ENCODE measurements at regions not wholly inside any gene's neighbourhood (a gene's known extent, or its start where the extent isn't known, plus 50 kb on each side); places are given as distances from the start of the nearest gene placed in this dataset.

- Mint-ChIP-seq H3K27me3 (no peaks in the 10 kb centered on the region), H3K36me3 (ENCODE audit: low read depth) (no peaks in the 10 kb centered on the region), H3K27ac (no peak overlapping the region), H3K4me3 (no peak overlapping the region), H3K4me1 (peaks cover 19% of the 10 kb centered on the region), H3K9me3 (peaks cover 4% of the 10 kb centered on the region)
- ATAC-seq (replicated peaks), result no peak
These were observed 301.3 kb downstream of the LPIN1 start for GRCh38 chr2:12047761-12048160.

DNA sequence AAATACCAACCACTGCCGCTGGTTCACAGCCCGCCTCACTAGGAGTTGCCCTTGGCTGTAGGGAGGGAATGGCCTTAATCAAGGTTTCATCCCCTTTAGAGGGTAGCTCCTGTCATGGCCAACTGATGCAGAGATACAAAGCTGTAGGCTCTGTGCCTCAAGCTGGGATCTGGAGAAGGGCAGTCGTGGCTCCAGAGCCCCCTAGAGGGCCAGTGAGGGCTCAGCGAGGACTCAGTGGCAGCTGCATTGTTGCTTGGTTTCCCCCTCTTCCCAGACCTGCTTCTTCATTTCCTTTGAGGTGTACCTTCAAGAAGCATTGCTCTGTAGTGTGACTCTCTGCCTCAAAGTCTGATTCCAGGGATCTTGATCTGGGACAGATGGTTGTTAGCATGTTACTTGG, 302.1 kb downstream of the LPIN1 start:
- H3K27me3 Mint-ChIP-seq, result no peaks in the 10 kb centered on the region
- ATAC-seq (replicated peaks), result no peak
- peaks cover 13% of the 10 kb centered on the region for H3K4me1 Mint-ChIP-seq
- no peak overlapping the region for H3K27ac Mint-ChIP-seq
- no peaks in the 10 kb centered on the region for H3K36me3 Mint-ChIP-seq (ENCODE audit: low read depth)
- H3K4me3 Mint-ChIP-seq, result no peak overlapping the region
- H3K9me3 Mint-ChIP-seq, result peaks cover 2% of the 10 kb centered on the region

DNA sequence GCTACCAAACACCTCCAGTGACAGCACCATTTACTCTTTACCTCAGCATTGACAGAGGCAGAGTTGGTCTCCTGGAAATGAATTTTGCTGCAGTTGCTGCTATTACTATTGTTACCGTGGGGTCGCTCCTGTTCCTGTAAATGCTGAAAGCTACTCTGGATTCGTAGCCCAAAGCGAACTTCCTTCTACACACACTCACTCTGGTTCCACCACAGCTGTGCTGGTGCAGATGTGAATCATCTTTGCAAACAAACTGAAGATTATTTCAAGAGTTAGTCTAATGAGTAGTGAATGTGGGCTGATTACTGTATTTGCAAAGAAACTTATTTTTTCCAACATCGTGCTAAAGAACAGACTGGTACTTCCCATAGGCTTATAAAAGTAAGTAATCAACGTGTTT, 304.0 kb downstream of the LPIN1 start:
- Mint-ChIP-seq H3K4me1 (no peaks in the 10 kb centered on the region), H3K36me3 (ENCODE audit: low read depth) (no peaks in the 10 kb centered on the region), H3K27ac (no peak overlapping the region), H3K4me3 (no peak overlapping the region), H3K27me3 (peaks cover 4% of the 10 kb centered on the region), H3K9me3 (peaks cover 4% of the 10 kb centered on the region)
- ATAC-seq (replicated peaks), result no peak

- Mint-ChIP-seq H3K4me3 (no peak overlapping the region), H3K27me3 (peaks cover 4% of the 10 kb centered on the region), H3K27ac (no peak overlapping the region), H3K4me1 (no peaks in the 10 kb centered on the region), H3K36me3 (ENCODE audit: low read depth) (no peaks in the 10 kb centered on the region), H3K9me3 (peaks cover 4% of the 10 kb centered on the region)
- ATAC-seq (replicated peaks), result no peak
These were observed 305.4 kb downstream of the LPIN1 start for GRCh38 chr2:12051831-12052230.

GRCh38 chr2:12052796-12053195, 306.4 kb downstream of the LPIN1 start:
- peaks cover 4% of the 10 kb centered on the region for H3K27me3 Mint-ChIP-seq
- ATAC-seq (replicated peaks), result no peak
- H3K27ac Mint-ChIP-seq, result no peak overlapping the region
- no peak overlapping the region for H3K4me3 Mint-ChIP-seq
- H3K4me1 Mint-ChIP-seq, result no peaks in the 10 kb centered on the region
- no peaks in the 10 kb centered on the region for H3K36me3 Mint-ChIP-seq (ENCODE audit: low read depth)
- H3K9me3 Mint-ChIP-seq, result peaks cover 4% of the 10 kb centered on the region

DNA sequence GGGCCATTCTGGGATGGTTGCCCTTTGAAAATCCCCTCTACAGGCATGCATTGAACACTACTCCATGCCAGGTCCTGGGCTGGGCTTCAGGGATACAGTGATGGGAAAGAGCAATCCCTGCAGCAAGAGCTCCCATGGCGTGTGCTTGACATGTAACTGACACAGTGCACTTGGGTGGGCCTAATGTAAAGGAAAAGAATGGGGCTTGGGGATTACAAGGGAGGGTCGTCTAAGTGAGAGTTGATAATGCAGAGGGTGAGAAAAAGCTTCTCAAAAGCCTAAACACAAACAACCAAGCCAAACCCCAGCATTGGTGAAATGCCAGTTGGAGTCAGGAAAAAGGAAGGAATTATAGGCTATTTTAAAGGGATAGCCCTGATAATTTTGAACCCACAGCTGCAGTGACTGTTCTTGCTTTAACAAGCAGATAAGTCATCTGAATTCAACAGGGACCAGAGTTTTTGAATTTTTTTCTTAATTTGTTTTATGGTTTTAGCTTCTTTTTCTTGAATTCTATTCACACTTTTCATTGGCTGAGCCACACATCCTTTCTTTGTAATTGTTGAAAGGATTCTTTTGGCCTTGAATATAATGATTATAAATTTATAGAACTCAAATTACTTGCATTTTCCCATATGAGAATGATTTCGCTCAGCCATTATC, 308.7 kb downstream of the LPIN1 start:
- no peaks in the 10 kb centered on the region for H3K36me3 Mint-ChIP-seq (ENCODE audit: low read depth)
- H3K27ac Mint-ChIP-seq, result no peak overlapping the region
- H3K4me3 Mint-ChIP-seq, result no peak overlapping the region
- H3K9me3 Mint-ChIP-seq, result peaks cover 4% of the 10 kb centered on the region
- peaks cover 4% of the 10 kb centered on the region for H3K27me3 Mint-ChIP-seq
- ATAC-seq (replicated peaks), result no peak
- H3K4me1 Mint-ChIP-seq, result no peaks in the 10 kb centered on the region

- no peaks in the 10 kb centered on the region for H3K4me1 Mint-ChIP-seq
- peak; percentile 26 for ATAC-seq (replicated peaks)
- no peak overlapping the region for H3K4me3 Mint-ChIP-seq
- H3K9me3 Mint-ChIP-seq, result peaks cover 4% of the 10 kb centered on the region
- H3K36me3 Mint-ChIP-seq (ENCODE audit: low read depth), result no peaks in the 10 kb centered on the region
- H3K27ac Mint-ChIP-seq, result no peak overlapping the region
- peaks cover 4% of the 10 kb centered on the region for H3K27me3 Mint-ChIP-seq
These were observed 311.2 kb downstream of the LPIN1 start for GRCh38 chr2:12057436-12058166.

DNA sequence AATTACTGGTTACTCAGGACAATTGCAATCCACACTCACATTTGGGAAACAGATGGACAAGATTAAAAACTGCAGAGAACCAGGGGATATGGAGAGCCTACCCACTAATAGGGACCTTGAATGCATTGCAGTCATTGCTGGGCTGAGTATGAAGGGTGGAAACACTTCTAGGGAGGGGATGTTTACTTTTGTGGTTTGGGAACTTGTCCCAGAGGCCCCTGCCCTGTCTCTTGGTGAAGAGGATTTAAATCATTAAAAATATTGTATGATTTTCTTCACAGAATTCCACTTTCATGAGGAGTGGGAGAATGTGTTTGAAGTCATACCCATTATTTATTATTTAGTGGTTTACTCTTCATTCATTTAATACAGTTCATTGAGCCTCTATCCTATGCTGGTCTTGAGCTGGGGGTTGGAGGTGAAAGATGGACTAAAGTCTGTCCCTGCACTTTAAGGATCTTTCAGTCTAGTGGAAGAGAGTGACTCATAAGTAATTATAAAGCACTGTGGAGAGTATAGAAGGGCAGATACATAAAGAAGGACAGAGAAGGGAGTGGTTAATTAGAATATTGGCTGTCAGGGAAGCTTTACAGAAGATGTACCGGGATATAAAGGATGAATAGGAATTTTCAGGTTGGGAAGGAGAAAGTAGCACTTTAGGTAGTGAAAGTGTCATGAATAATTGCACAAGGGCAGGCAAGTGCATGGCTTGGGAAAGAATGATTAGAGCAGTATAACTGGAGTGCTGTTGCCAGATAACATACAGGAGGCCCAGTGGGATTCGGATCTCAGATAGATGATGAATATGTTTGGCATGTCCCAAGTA, 313.4 kb downstream of the LPIN1 start:
- H3K36me3 Mint-ChIP-seq (ENCODE audit: low read depth), result no peaks in the 10 kb centered on the region
- no peak for ATAC-seq (replicated peaks)

DNA sequence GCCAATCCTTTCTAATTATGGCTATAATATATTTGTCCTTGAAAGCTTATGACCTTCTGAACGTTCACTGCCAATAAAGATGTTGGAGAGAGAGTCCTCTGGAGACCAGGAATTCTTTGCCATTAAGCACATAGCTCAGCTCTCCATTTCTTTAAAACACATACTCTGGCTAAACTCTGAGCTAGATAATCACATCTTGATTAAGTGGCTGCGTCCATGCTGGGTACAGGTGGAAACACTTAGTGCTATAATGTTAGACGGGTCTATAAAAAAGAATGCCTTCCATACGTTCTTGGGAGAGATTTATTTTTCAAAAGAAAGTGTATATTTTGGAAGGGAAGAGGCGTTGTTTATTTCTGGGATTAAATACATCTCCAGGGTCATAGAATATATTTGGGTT, 314.5 kb downstream of the LPIN1 start:
- ATAC-seq (replicated peaks), result no peak
- H3K4me3 Mint-ChIP-seq, result no peak overlapping the region
- H3K36me3 Mint-ChIP-seq (ENCODE audit: low read depth), result no peaks in the 10 kb centered on the region
- H3K4me1 Mint-ChIP-seq, result no peaks in the 10 kb centered on the region
- no peaks in the 10 kb centered on the region for H3K9me3 Mint-ChIP-seq
- no peaks in the 10 kb centered on the region for H3K27me3 Mint-ChIP-seq
- H3K27ac Mint-ChIP-seq, result no peak overlapping the region

More for the DNA sequence above, 313.4 kb downstream of the LPIN1 start:
- no peaks in the 10 kb centered on the region for H3K27me3 Mint-ChIP-seq
- no peak overlapping the region for H3K27ac Mint-ChIP-seq
- no peaks in the 10 kb centered on the region for H3K9me3 Mint-ChIP-seq
- no peak overlapping the region for H3K4me3 Mint-ChIP-seq
- H3K4me1 Mint-ChIP-seq, result no peaks in the 10 kb centered on the region

GRCh38 chr2:12061286-12062052, 315.0 kb downstream of the LPIN1 start:
- no peaks in the 10 kb centered on the region for H3K36me3 Mint-ChIP-seq (ENCODE audit: low read depth)
- no peak for ATAC-seq (replicated peaks)
- no peaks in the 10 kb centered on the region for H3K9me3 Mint-ChIP-seq
- no peak overlapping the region for H3K27ac Mint-ChIP-seq
- no peak overlapping the region for H3K4me3 Mint-ChIP-seq
- H3K27me3 Mint-ChIP-seq, result no peaks in the 10 kb centered on the region
- no peaks in the 10 kb centered on the region for H3K4me1 Mint-ChIP-seq

DNA sequence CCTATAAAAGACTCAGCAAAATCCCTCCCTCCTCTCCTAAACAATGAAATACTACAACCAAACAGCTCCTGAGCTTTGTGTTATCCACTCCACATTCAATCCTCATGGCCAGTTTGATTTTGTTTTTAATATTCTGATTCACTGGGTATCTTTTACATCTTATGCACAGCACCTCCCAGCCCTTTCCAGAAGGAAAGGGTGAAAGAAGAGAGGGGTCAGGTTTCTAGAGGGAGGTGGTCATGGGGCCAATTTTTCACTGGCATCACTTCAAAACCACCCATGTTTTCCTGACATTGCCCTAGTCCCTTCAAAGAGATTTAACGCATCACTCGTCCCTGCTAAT, 315.6 kb downstream of the LPIN1 start:
- no peak overlapping the region for H3K27ac Mint-ChIP-seq
- H3K36me3 Mint-ChIP-seq (ENCODE audit: low read depth), result no peaks in the 10 kb centered on the region
- H3K9me3 Mint-ChIP-seq, result no peaks in the 10 kb centered on the region
- no peak overlapping the region for H3K4me3 Mint-ChIP-seq
- H3K4me1 Mint-ChIP-seq, result no peaks in the 10 kb centered on the region
- H3K27me3 Mint-ChIP-seq, result no peaks in the 10 kb centered on the region
- no peak for ATAC-seq (replicated peaks)

DNA sequence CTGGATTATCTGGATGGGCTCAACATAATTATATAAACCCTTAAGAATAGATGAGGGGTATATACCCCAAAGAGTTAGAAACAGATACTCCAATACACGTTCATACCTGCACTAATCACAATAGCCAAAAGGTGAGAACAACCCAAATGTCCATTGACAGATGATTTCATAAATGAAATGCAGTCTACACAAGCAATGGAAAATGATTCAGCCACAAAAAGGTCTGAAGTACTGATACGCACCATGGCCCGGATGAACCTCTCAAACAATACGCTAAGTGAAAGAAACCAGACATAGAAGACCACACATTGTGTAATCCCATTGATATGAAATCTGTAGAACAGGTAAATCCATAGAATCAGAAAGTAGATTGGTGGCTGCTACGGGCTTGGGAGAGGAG, 316.8 kb downstream of the LPIN1 start:
- no peak for ATAC-seq (replicated peaks)
- H3K27ac Mint-ChIP-seq, result no peak overlapping the region
- no peaks in the 10 kb centered on the region for H3K9me3 Mint-ChIP-seq
- H3K27me3 Mint-ChIP-seq, result no peaks in the 10 kb centered on the region
- no peaks in the 10 kb centered on the region for H3K4me1 Mint-ChIP-seq
- no peak overlapping the region for H3K4me3 Mint-ChIP-seq
- no peaks in the 10 kb centered on the region for H3K36me3 Mint-ChIP-seq (ENCODE audit: low read depth)

DNA sequence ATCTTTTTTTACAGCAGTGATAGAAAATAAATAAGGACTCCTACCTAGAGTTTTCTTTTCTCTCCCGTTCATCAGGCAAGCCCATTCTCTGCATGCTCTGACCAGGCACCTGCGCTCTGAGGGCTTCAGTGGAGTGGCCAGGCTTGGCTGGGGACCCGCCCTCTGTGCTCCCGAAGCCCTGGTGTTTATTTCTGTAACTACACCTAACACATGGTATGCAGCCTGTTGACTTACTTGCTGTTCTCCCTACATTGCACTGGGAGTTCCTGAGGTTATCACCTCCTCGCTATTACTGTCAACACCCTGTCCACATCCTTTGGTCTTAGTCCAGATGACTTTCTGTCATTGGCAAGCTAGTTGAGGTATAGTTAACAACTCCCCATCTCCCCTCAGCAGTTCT, 317.7 kb downstream of the LPIN1 start:
- ATAC-seq (replicated peaks), result no peak
- H3K27me3 Mint-ChIP-seq, result no peaks in the 10 kb centered on the region

GRCh38 chr2:12066116-12066515, 319.7 kb downstream of the LPIN1 start:
- H3K27me3 Mint-ChIP-seq, result peaks cover 3% of the 10 kb centered on the region
- no peaks in the 10 kb centered on the region for H3K36me3 Mint-ChIP-seq (ENCODE audit: low read depth)
- no peaks in the 10 kb centered on the region for H3K4me1 Mint-ChIP-seq
- H3K27ac Mint-ChIP-seq, result no peak overlapping the region
- ATAC-seq (replicated peaks), result no peak
- peaks cover 3% of the 10 kb centered on the region for H3K9me3 Mint-ChIP-seq
- H3K4me3 Mint-ChIP-seq, result no peak overlapping the region

More for the DNA sequence above, 317.7 kb downstream of the LPIN1 start:
- Mint-ChIP-seq H3K4me1 (no peaks in the 10 kb centered on the region), H3K4me3 (no peak overlapping the region), H3K36me3 (ENCODE audit: low read depth) (no peaks in the 10 kb centered on the region), H3K27ac (no peak overlapping the region), H3K9me3 (no peaks in the 10 kb centered on the region)
